IMR-90 (cell line): ENCODE measurements at regions not wholly inside any gene's neighbourhood (a gene's known extent, or its start where the extent isn't known, plus 50 kb on each side); places are given as distances from the start of the nearest gene placed in this dataset.

Experiments used
- ATAC-seq: fragments of 200-7000 bp; cut with Tn5 transposase; 2 replicates; pipeline ENCODE4 v1.9.1; 2020; ENCODE audit warnings: low read depth, mild to moderate bottlenecking, moderate library complexity
- BruUV-seq: library from RNA; stranded (reverse); fragments of 400-500 nt; replicated peaks from 2 replicates; lab custom pipeline; 2021; lab: Mats Ljungman, UMichigan
- CTCF ChIA-PET: fragments of 300-600 bp; formaldehyde crosslinking; extraction: SDS; loops from one replicate; lab custom pipeline; 2021; ENCODE audit warnings: antibody characterized with exemption; lab: Yijun Ruan, JAX
- POLR2A ChIA-PET: fragments of 300-600 bp; sonication (Branson Sonifier 250); formaldehyde crosslinking; loops from one replicate; lab custom pipeline; 2022; ENCODE audit warnings: antibody characterized with exemption; ENCODE audit not compliant: unreplicated experiment; lab: Charles Lee
- DNase-seq: peaks from one replicate; pipeline ENCODE4 v3.0.0; 2013
- H2AFZ ChIP-seq: replicated peaks from 2 replicates; pipeline ENCODE3; 2013; ENCODE audit warnings: low read length, mild to moderate bottlenecking; ENCODE audit not compliant: poor library complexity
- H2AK5ac ChIP-seq: 2 replicates; pipeline ENCODE4 v1.6.1; 2013; ENCODE audit warnings: low read depth, low read length, inconsistent platforms
- H2AK9ac ChIP-seq: replicated peaks from 2 replicates; pipeline ENCODE3; 2013; ENCODE audit warnings: mild to moderate bottlenecking, low read depth, low read length, moderate library complexity; ENCODE audit not compliant: poor library complexity
- H2BK120ac ChIP-seq: 2 replicates; pipeline ENCODE4 v1.6.1; 2013; ENCODE audit warnings: low read depth, low read length, inconsistent platforms
- H2BK15ac ChIP-seq: 3 replicates; pipeline ENCODE4 v1.6.1; 2013; ENCODE audit warnings: low read depth, low read length, inconsistent platforms
- H2BK20ac ChIP-seq: 2 replicates; pipeline ENCODE4 v1.6.1; 2013; ENCODE audit warnings: low read depth, mild to moderate bottlenecking, inconsistent platforms, low read length, moderate library complexity
- H2BK5ac ChIP-seq: 2 replicates; pipeline ENCODE4 v1.6.1; 2013; ENCODE audit warnings: mild to moderate bottlenecking, low read depth, low read length, inconsistent platforms; ENCODE audit not compliant: poor library complexity, severe bottlenecking
- H3K14ac ChIP-seq: replicated peaks from 2 replicates; pipeline ENCODE4 v1.6.1; 2013; ENCODE audit warnings: low read depth, low read length, inconsistent platforms
- H3K18ac ChIP-seq: 2 replicates; pipeline ENCODE4 v1.6.1; 2013; ENCODE audit warnings: low read depth, low read length, control low read depth
- H3K23ac ChIP-seq: 2 replicates; pipeline ENCODE4 v1.6.1; 2013; ENCODE audit warnings: low read depth, low read length, inconsistent platforms
- H3K27ac ChIP-seq: 2 replicates; pipeline ENCODE4 v1.5.1; 2013; ENCODE audit warnings: mild to moderate bottlenecking, control low read depth, low read length; ENCODE audit not compliant: insufficient read depth
- H3K27me3 ChIP-seq: 2 replicates; pipeline ENCODE4 v1.6.1; 2013; ENCODE audit warnings: low read length; ENCODE audit not compliant: control insufficient read depth, insufficient read depth
- H3K36me3 ChIP-seq: 2 replicates; pipeline ENCODE4 v1.6.1; 2013; ENCODE audit warnings: low read length, mixed read lengths; ENCODE audit not compliant: control insufficient read depth, insufficient read depth
- H3K4ac ChIP-seq: 2 replicates; pipeline ENCODE4 v1.6.1; 2013; ENCODE audit warnings: low read depth, low read length, inconsistent platforms
- H3K4me1 ChIP-seq: 2 replicates; pipeline ENCODE4 v1.6.1; 2013; ENCODE audit warnings: low read length, mixed read lengths; ENCODE audit not compliant: control insufficient read depth, insufficient read depth
- H3K4me2 ChIP-seq: 2 replicates; pipeline ENCODE4 v1.6.1; 2013; ENCODE audit warnings: low read depth, mild to moderate bottlenecking, control low read depth, low read length, moderate library complexity
- H3K4me3 ChIP-seq: 2 replicates; pipeline ENCODE4 v1.5.1; 2013; ENCODE audit warnings: low read depth, mild to moderate bottlenecking, control low read depth, low read length, moderate library complexity; ENCODE audit not compliant: insufficient read depth
- H3K56ac ChIP-seq: 2 replicates; pipeline ENCODE4 v1.6.1; 2013; ENCODE audit warnings: low read length, inconsistent platforms; ENCODE audit not compliant: insufficient read depth; ENCODE audit errors: extremely low read depth
- H3K79me1 ChIP-seq, 2 experiments: 2 replicates each; pipeline ENCODE4 v1.6.1; 2013; ENCODE audit warnings: low read length in 2 of 2, inconsistent platforms in 1 of 2, low read depth in 1 of 2
- H3K9ac ChIP-seq: 2 replicates; pipeline ENCODE4 v1.6.1; 2013; ENCODE audit warnings: low read depth, low read length, control low read depth
- H3K9me1 ChIP-seq: 2 replicates; pipeline ENCODE4 v1.6.1; 2013; ENCODE audit warnings: low read length, inconsistent platforms; ENCODE audit not compliant: insufficient read depth
- H3K9me3 ChIP-seq: 2 replicates; pipeline ENCODE4 v1.6.1; 2013; ENCODE audit warnings: low read length; ENCODE audit not compliant: control insufficient read depth, insufficient read depth
- H4K20me1 ChIP-seq: 2 replicates; pipeline ENCODE4 v1.6.1; 2013; ENCODE audit warnings: low read length, inconsistent platforms; ENCODE audit not compliant: insufficient read depth
- H4K5ac ChIP-seq: 2 replicates; pipeline ENCODE4 v1.6.1; 2013; ENCODE audit warnings: mild to moderate bottlenecking, low read depth, low read length, control low read depth
- H4K8ac ChIP-seq, 2 experiments: 2 replicates each; pipeline ENCODE4 v1.6.1; 2013; ENCODE audit warnings: low read depth in 2 of 2, low read length in 2 of 2, control low read depth in 1 of 2, inconsistent platforms in 1 of 2
- H4K91ac ChIP-seq: 2 replicates; pipeline ENCODE4 v1.6.1; 2013; ENCODE audit warnings: low read depth, low read length, inconsistent platforms; ENCODE audit not compliant: insufficient read depth
- BHLHE40 ChIP-seq: fragments of 150-350 bp; IDR thresholded peaks from 2 replicates; pipeline ENCODE4 v1.6.1; 2016; ENCODE audit warnings: mild to moderate bottlenecking, low read depth, low read length
- CEBPB ChIP-seq: IDR thresholded peaks from 2 replicates; pipeline ENCODE4 v1.6.1; 2012; ENCODE audit warnings: low read depth, low read length, improper control_type of control experiment
- CHD1 ChIP-seq: IDR thresholded peaks from 2 replicates; pipeline ENCODE4 v1.6.1; 2012; ENCODE audit warnings: low read depth, low read length, improper control_type of control experiment
- MAFK ChIP-seq: IDR thresholded peaks from 2 replicates; pipeline ENCODE4 v1.6.1; 2012; ENCODE audit warnings: low read depth, low read length, improper control_type of control experiment
- MXI1 ChIP-seq: IDR thresholded peaks from 2 replicates; pipeline ENCODE4 v1.6.1; 2012; ENCODE audit warnings: low read depth, mild to moderate bottlenecking, low read length, moderate library complexity, borderline replicate concordance
- NFE2L2 ChIP-seq: fragments of 150-350 bp; IDR thresholded peaks from 2 replicates; pipeline ENCODE4 v1.6.1; 2016; ENCODE audit warnings: low read depth, mild to moderate bottlenecking, low read length
- POLR2A ChIP-seq: IDR thresholded peaks from 2 replicates; pipeline ENCODE4 v1.6.1; 2012; ENCODE audit warnings: mild to moderate bottlenecking, low read depth, low read length
- RAD21 ChIP-seq: IDR thresholded peaks from 2 replicates; pipeline ENCODE4 v1.6.1; 2012; ENCODE audit warnings: low read length, improper control_type of control experiment
- RCOR1 ChIP-seq: IDR thresholded peaks from 2 replicates; pipeline ENCODE4 v1.6.1; 2012; ENCODE audit warnings: mild to moderate bottlenecking, low read length, improper control_type of control experiment; ENCODE audit not compliant: insufficient replicate concordance
- dilution Hi-C: fragments of 300-500 bp; cut with HindIII; formaldehyde crosslinking; loops from one replicate; pipeline ENCODE4 v1.14.3; 2018; ENCODE audit warnings: low sequenced_read_pairs; ENCODE audit not compliant: unreplicated experiment
- in situ Hi-C: fragments of 300-500 bp; cut with MboI; formaldehyde crosslinking; loops from 3 replicates; pipeline ENCODE4 v1.14.3; 2019; ENCODE audit warnings: low sequenced_read_pairs, inconsistent platforms, mixed read lengths
- intact Hi-C: fragments of 100-400 bp; cut with micrococcal nuclease; formaldehyde crosslinking; loops from 2 replicates; pipeline ENCODE4 v1.10.0; 2022
- TF ChIP-seq, protein P1 (sequence below): fragments of 150-350 bp; IDR thresholded peaks from 2 replicates; pipeline ENCODE4 v1.6.1; 2017; ENCODE audit warnings: mild to moderate bottlenecking, antibody characterized with exemption, low read length, low read depth
- TF ChIP-seq, protein P2 (sequence below): conservative IDR thresholded peaks from 2 replicates; pipeline ENCODE4 v1.5.1; 2012; ENCODE audit warnings: mild to moderate bottlenecking, low read depth, low read length, improper control_type of control experiment
- TF ChIP-seq, protein P3 (sequence below): fragments of 150-350 bp; IDR thresholded peaks from 2 replicates; pipeline ENCODE4 v1.6.1; 2016; ENCODE audit warnings: low read depth, mild to moderate bottlenecking, low read length, moderate library complexity, borderline replicate concordance

DNA sequence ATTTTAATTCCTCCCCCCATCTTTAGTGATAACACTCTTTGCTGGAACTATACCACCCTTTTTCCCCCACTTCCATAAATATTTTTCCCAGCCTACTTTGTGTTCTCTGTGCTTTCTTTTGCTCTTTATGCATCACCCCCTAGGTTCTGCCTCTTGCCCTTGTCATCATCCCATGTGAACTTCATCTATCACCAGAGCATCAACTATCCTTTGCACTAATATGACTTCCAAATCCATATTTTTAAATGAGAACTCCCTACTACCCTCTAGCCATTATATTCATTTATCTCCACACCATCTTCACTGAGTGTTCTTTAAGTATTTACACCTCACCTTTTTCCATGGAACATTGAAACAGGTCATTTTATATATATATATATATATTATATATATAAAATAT, 452.7 kb downstream of the FOXO1 start:
- H3K4me3 ChIP-seq: no peak overlapping the region
- H2AK5ac ChIP-seq: no peak overlapping the region
- BruUV-seq: no TSS peak
- H4K8ac ChIP-seq: no peak overlapping the region
- H3K36me3 ChIP-seq: no peaks in the 10 kb centered on the region
- no peak overlapping the region for H3K9ac ChIP-seq
- no peak overlapping the region for H2AK9ac ChIP-seq
- no peak overlapping the region for H2BK5ac ChIP-seq
- no peak overlapping the region for H3K14ac ChIP-seq
- H2BK15ac ChIP-seq: no peak overlapping the region
- dilution Hi-C loops: no loop called here
- in situ Hi-C loops: no loop called here
- H3K4ac ChIP-seq: no peak overlapping the region
- H3K9me1 ChIP-seq: no peaks in the 10 kb centered on the region
- no peak overlapping the region for H2AFZ ChIP-seq
- ChIA-PET CTCF (no interaction called here), POLR2A (no interaction called here)
- H4K5ac ChIP-seq: no peak overlapping the region
- no peak overlapping the region for H4K91ac ChIP-seq
- no peak for TF ChIP-seq RAD21
- no peak for TF ChIP-seq RCOR1
- TF ChIP-seq MAFK: no peak
- TF ChIP-seq BHLHE40: no peak
- TF ChIP-seq NFE2L2: no peak
- TF ChIP-seq, protein P1, sequence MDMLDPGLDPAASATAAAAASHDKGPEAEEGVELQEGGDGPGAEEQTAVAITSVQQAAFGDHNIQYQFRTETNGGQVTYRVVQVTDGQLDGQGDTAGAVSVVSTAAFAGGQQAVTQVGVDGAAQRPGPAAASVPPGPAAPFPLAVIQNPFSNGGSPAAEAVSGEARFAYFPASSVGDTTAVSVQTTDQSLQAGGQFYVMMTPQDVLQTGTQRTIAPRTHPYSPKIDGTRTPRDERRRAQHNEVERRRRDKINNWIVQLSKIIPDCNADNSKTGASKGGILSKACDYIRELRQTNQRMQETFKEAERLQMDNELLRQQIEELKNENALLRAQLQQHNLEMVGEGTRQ: no peak
- no peak for TF ChIP-seq CEBPB
- no peak for TF ChIP-seq CHD1
- no peak for TF ChIP-seq POLR2A
- no peak for TF ChIP-seq MXI1
- TF ChIP-seq, protein P2, sequence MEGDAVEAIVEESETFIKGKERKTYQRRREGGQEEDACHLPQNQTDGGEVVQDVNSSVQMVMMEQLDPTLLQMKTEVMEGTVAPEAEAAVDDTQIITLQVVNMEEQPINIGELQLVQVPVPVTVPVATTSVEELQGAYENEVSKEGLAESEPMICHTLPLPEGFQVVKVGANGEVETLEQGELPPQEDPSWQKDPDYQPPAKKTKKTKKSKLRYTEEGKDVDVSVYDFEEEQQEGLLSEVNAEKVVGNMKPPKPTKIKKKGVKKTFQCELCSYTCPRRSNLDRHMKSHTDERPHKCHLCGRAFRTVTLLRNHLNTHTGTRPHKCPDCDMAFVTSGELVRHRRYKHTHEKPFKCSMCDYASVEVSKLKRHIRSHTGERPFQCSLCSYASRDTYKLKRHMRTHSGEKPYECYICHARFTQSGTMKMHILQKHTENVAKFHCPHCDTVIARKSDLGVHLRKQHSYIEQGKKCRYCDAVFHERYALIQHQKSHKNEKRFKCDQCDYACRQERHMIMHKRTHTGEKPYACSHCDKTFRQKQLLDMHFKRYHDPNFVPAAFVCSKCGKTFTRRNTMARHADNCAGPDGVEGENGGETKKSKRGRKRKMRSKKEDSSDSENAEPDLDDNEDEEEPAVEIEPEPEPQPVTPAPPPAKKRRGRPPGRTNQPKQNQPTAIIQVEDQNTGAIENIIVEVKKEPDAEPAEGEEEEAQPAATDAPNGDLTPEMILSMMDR: no peak
- TF ChIP-seq, protein P3, sequence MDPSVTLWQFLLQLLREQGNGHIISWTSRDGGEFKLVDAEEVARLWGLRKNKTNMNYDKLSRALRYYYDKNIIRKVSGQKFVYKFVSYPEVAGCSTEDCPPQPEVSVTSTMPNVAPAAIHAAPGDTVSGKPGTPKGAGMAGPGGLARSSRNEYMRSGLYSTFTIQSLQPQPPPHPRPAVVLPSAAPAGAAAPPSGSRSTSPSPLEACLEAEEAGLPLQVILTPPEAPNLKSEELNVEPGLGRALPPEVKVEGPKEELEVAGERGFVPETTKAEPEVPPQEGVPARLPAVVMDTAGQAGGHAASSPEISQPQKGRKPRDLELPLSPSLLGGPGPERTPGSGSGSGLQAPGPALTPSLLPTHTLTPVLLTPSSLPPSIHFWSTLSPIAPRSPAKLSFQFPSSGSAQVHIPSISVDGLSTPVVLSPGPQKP: no peak
- intact Hi-C loops: no loop called here
- no peak overlapping the region for H3K23ac ChIP-seq
- no peak for DNase-seq
- H3K4me2 ChIP-seq: no peak overlapping the region
- H3K18ac ChIP-seq: no peak overlapping the region
- no peaks in the 10 kb centered on the region for H4K20me1 ChIP-seq
- H3K79me1 ChIP-seq: no peaks in the 10 kb centered on the region
- no peak for ATAC-seq
- no peaks in the 10 kb centered on the region for H3K4me1 ChIP-seq
- H2BK20ac ChIP-seq: no peak overlapping the region
- no peaks in the 10 kb centered on the region for H3K9me3 ChIP-seq
- H3K27me3 ChIP-seq: no peaks in the 10 kb centered on the region
- no peak overlapping the region for H3K27ac ChIP-seq
- no peak overlapping the region for H2BK120ac ChIP-seq
- no peak overlapping the region for H3K56ac ChIP-seq
